GM12878 (cell line): ENCODE measurements at regions not wholly inside any gene's neighbourhood (a gene's known extent, or its start where the extent isn't known, plus 50 kb on each side); places are given as distances from the start of the nearest gene placed in this dataset.

Experiments
- ATAC-seq: fragments of 200-7000 bp; cut with Tn5 transposase; 3 replicates; pipeline ENCODE4 v1.9.1; 2020; ENCODE audit warnings: mild to moderate bottlenecking, moderate library complexity
- BruUV-seq: library from RNA; stranded (reverse); fragments of 400-500 nt; replicated peaks from 2 replicates; lab custom pipeline; 2021; lab: Mats Ljungman, UMichigan
- CTCF ChIA-PET: fragments of 300-600 bp; sonication (Branson Sonifier 250); formaldehyde crosslinking; extraction: SDS; loops from one replicate; lab custom pipeline; 2021; ENCODE audit warnings: inconsistent platforms; lab: Yijun Ruan, JAX
- POLR2A ChIA-PET: fragments of 350-600 bp; formaldehyde crosslinking; extraction: SDS; loops from one replicate; lab custom pipeline; 2021; ENCODE audit warnings: inconsistent platforms; lab: Charles Lee
- RAD21 ChIA-PET: fragments of 300-600 bp; sonication (Branson Sonifier 250); formaldehyde crosslinking; loops from one replicate; lab custom pipeline; 2023; ENCODE audit warnings: antibody characterized with exemption; ENCODE audit not compliant: unreplicated experiment; lab: Charles Lee
- SMC1A ChIA-PET: fragments of 300-600 bp; sonication (Branson Sonifier 250); formaldehyde crosslinking; loops from one replicate; lab custom pipeline; 2023; ENCODE audit not compliant: unreplicated experiment, uncharacterized antibody; lab: Charles Lee
- DNase-seq: peaks from one replicate; pipeline ENCODE4 v3.0.0-alpha.2; 2011; ENCODE audit warnings: low read depth, low spot score
- FAIRE-seq: peaks from 3 replicates; lab custom pipeline; 2011; peaks lifted over from hg19 to GRCh38; lab: Jason Lieb, UNC
- H2AFZ ChIP-seq: 2 replicates; pipeline ENCODE4 v1.6.0; 2011; ENCODE audit warnings: low read depth, low read length, control low read depth; ENCODE audit not compliant: control insufficient read depth
- H3K27ac ChIP-seq: 2 replicates; pipeline ENCODE4 v1.5.1; 2011; ENCODE audit warnings: control low read depth; ENCODE audit not compliant: control insufficient read depth, insufficient read depth
- H3K27me3 ChIP-seq, 2 experiments: replicated peaks in 1 of 2; 2 replicates each; pipeline versions ENCODE4 v1.6.0 to v1.6.1; 2011; ENCODE audit warnings: low read length in 1 of 2; ENCODE audit not compliant: control insufficient read depth in 2 of 2, insufficient read depth in 2 of 2
- H3K36me3 ChIP-seq, 2 experiments: 2 replicates each; pipeline ENCODE4 v1.5.1; 2011; ENCODE audit warnings: low read length in 1 of 2; ENCODE audit not compliant: control insufficient read depth in 2 of 2, insufficient read depth in 2 of 2
- H3K4me1 ChIP-seq: 2 replicates; pipeline ENCODE4 v1.6.1; 2011; ENCODE audit warnings: mild to moderate bottlenecking, low read length, moderate library complexity, mixed read lengths; ENCODE audit not compliant: control insufficient read depth, insufficient read depth
- H3K4me2 ChIP-seq: 2 replicates; pipeline ENCODE4 v1.6.0; 2011; ENCODE audit warnings: control low read depth; ENCODE audit not compliant: control insufficient read depth, insufficient read depth
- H3K4me3 ChIP-seq: fragments of 200-600 bp; sonication (generic); 2 replicates; pipeline ENCODE4 v1.5.1; 2016
- H3K79me2 ChIP-seq: 2 replicates; pipeline ENCODE4 v1.6.0; 2011; ENCODE audit warnings: low read length; ENCODE audit not compliant: control insufficient read depth, insufficient read depth
- H3K9ac ChIP-seq: 2 replicates; pipeline ENCODE4 v1.8.0; 2011; ENCODE audit warnings: low read length, control low read depth, mixed read lengths; ENCODE audit not compliant: control insufficient read depth, insufficient read depth
- H3K9me3 ChIP-seq: replicated peaks from 3 replicates; pipeline ENCODE4 v1.5.1; 2011; ENCODE audit warnings: mild to moderate bottlenecking, low read length; ENCODE audit not compliant: control insufficient read depth, insufficient read depth
- H4K20me1 ChIP-seq: 2 replicates; pipeline ENCODE4 v1.6.0; 2011; ENCODE audit not compliant: control insufficient read depth, insufficient read depth
- BCL11A ChIP-seq: IDR thresholded peaks from 2 replicates; pipeline ENCODE4 v1.6.1; 2011; ENCODE audit warnings: low read depth, low read length
- DPF2 ChIP-seq: fragments of 450-650 bp; IDR thresholded peaks from 2 replicates; pipeline ENCODE4 v1.6.1; 2017; ENCODE audit warnings: mild to moderate bottlenecking
- EGR1 ChIP-seq, 2 experiments: IDR thresholded peaks; 1 replicate in 1 of 2; 2 replicates in 1 of 2; pipeline ENCODE4 v1.6.1; 2011 to 2012; ENCODE audit warnings: low read depth in 2 of 2, low read length in 2 of 2, borderline replicate concordance in 1 of 2, mild to moderate bottlenecking in 1 of 2, moderate library complexity in 1 of 2
- HDAC2 ChIP-seq: fragments of 200-600 bp; sonication (generic); IDR thresholded peaks from 2 replicates; pipeline ENCODE4 v1.6.1; 2017
- NKRF ChIP-seq: fragments of 450-650 bp; conservative IDR thresholded peaks from 2 replicates; pipeline ENCODE4 v1.6.1; 2017; ENCODE audit warnings: mild to moderate bottlenecking, moderate library complexity
- SIN3A ChIP-seq: IDR thresholded peaks from 2 replicates; pipeline ENCODE4 v1.6.1; 2012; ENCODE audit warnings: low read depth, low read length, improper control_type of control experiment
- SMAD1 ChIP-seq: fragments of 450-650 bp; IDR thresholded peaks from 2 replicates; pipeline ENCODE4 v1.6.1; 2018; ENCODE audit warnings: mild to moderate bottlenecking, low read depth; ENCODE audit not compliant: partially characterized antibody
- SMARCA5 ChIP-seq: fragments of 450-650 bp; IDR thresholded peaks from 2 replicates; pipeline ENCODE4 v1.6.1; 2017; ENCODE audit warnings: mild to moderate bottlenecking
- TBL1XR1 ChIP-seq: IDR thresholded peaks from 2 replicates; pipeline ENCODE4 v1.6.1; 2012; ENCODE audit warnings: low read depth, low read length, improper control_type of control experiment
- ZNF217 ChIP-seq: fragments of 450-650 bp; IDR thresholded peaks from 2 replicates; pipeline ENCODE4 v1.6.1; 2017; ENCODE audit warnings: antibody characterized with exemption, mild to moderate bottlenecking
- ZNF24 ChIP-seq: fragments of 450-650 bp; IDR thresholded peaks from 2 replicates; pipeline ENCODE4 v1.6.1; 2017; ENCODE audit warnings: antibody characterized with exemption, mild to moderate bottlenecking
- in situ Hi-C: fragments of 300-500 bp; cut with MboI; formaldehyde crosslinking; loops from 9 replicates; pipeline ENCODE4 v1.14.3; 2018; ENCODE audit warnings: mixed read lengths
- intact Hi-C: fragments of 100-400 bp; cut with micrococcal nuclease; formaldehyde crosslinking; loops from one replicate; pipeline ENCODE4 v1.14.2; 2022; ENCODE audit not compliant: unreplicated experiment

GRCh38 chr3:124051636-124052035 lies 59.7 kb upstream of the ROPN1 start (continued):
- TF ChIP-seq SIN3A (no peak), HDAC2 (no peak), TBL1XR1 (no peak), EGR1 (IDR thresholded peaks at IDR 0.05; ENCODE audit: borderline replicate concordance in 1 of 2, low read depth in 2 of 2, low read length in 2 of 2) (no peak), ZNF217 (no peak), DPF2 (no peak), SMARCA5 (no peak), ZNF24 (no peak)
- TF ChIP-seq, all 136 proteins: peak for 0

GRCh38 chr3:124053871-124054270 lies 61.9 kb upstream of the ROPN1 start:
- RAD21 ChIA-PET = no interaction called here
- POLR2A ChIA-PET = no interaction called here
- SMC1A ChIA-PET = no interaction called here
- Histone ChIP-seq H3K79me2 (no peaks in the 10 kb centered on the region), H3K4me2 (no peak overlapping the region), H4K20me1 (no peaks in the 10 kb centered on the region), H3K9me3 (no peaks in the 10 kb centered on the region), H3K27me3 (peaks cover 0 to 1% of the 10 kb centered on the region in 2 experiments; a peak in 3 of 4 replicates), H3K27ac (no peak overlapping the region), H3K36me3 (no peaks in the 10 kb centered on the region), H3K4me1 (no peaks in the 10 kb centered on the region), H3K4me3 (no peak overlapping the region), H3K9ac (no peak overlapping the region), H2AFZ (no peak overlapping the region)
- ATAC-seq (no peak), DNase-seq (no peak), FAIRE-seq (no peak)
- intact Hi-C loops = no loop called here
- CTCF ChIA-PET = no interaction called here
- in situ Hi-C loops = no loop called here
- TF ChIP-seq BCL11A (no peak), SMAD1 (no peak), NKRF (no peak)
- BruUV-seq = no TSS peak
